GM12875 (cell line): ENCODE measurements at regions not wholly inside any gene's neighbourhood (a gene's known extent, or its start where the extent isn't known, plus 50 kb on each side); places are given as distances from the start of the nearest gene placed in this dataset.

Experiments used
- H3K4me3 ChIP-seq: one replicate; pipeline ENCODE4 v1.5.1; 2011; ENCODE audit warnings: low read depth, low read length, control low read depth
- CTCF ChIP-seq: IDR thresholded peaks from 2 replicates; pipeline ENCODE4 v1.5.1; 2011; ENCODE audit warnings: low read depth, mild to moderate bottlenecking, control low read depth, inconsistent platforms, low read length, moderate library complexity, borderline replicate concordance; ENCODE audit not compliant: insufficient read depth

GRCh38 chr7:67738145-67738544 lies 741.5 kb downstream of the TYW1 start:
- no peak for TF ChIP-seq CTCF
- H3K4me3 ChIP-seq = no peak overlapping the region

- H3K4me3 ChIP-seq = no peak overlapping the region
- no peak for TF ChIP-seq CTCF
Observed at GRCh38 chr7:67738958-67739357, 742.3 kb downstream of the TYW1 start.

GRCh38 chr7:67743501-67743900 lies 746.9 kb downstream of the TYW1 start:
- H3K4me3 ChIP-seq = no peak overlapping the region
- no peak for TF ChIP-seq CTCF

GRCh38 chr7:67752227-67752626 lies 755.6 kb downstream of the TYW1 start:
- no peak overlapping the region for H3K4me3 ChIP-seq
- no peak for TF ChIP-seq CTCF

GRCh38 chr7:67753891-67754290 lies 757.3 kb downstream of the TYW1 start:
- TF ChIP-seq CTCF = no peak
- no peak overlapping the region for H3K4me3 ChIP-seq

- no peak for TF ChIP-seq CTCF
- H3K4me3 ChIP-seq = no peak overlapping the region
Observed at GRCh38 chr7:67754651-67755050, 758.0 kb downstream of the TYW1 start.

- no peak for TF ChIP-seq CTCF
- no peak overlapping the region for H3K4me3 ChIP-seq
Observed at GRCh38 chr7:67758551-67758950, 761.9 kb downstream of the TYW1 start.
